ENCODE measurements at regions not wholly inside any gene's neighbourhood (a gene's known extent, or its start where the extent isn't known, plus 50 kb on each side); places are given as distances from the start of the nearest gene placed in this dataset.

DNA sequence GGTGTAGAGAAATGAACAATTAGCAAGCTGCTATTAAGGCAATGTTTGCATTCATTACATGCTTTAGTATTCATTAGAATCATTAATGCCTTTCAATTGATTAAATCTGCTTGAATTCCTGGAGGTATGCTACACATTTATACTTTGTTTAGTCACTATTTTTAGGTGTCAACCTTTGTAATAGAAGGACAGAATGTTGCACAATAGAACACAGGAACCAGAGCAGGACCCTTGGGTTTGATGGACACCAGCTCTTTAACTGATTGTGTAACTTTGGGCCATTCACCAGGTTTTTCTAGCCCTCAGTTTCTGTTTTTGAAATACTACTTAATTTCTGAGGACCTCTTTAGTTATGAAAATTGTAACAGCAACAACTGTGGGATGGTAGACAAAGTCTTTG lies 317.6 kb upstream of the UMPS start:
- peaks cover 19% of the 10 kb centered on the region for H3K36me3 Mint-ChIP-seq
- no peaks in the 10 kb centered on the region for H3K9me3 Mint-ChIP-seq
- H3K27ac Mint-ChIP-seq: no peak overlapping the region
- no peak for DNase-seq (ENCODE audit: extremely low spot score, unreplicated experiment)
- TF ChIP-seq, protein P1, sequence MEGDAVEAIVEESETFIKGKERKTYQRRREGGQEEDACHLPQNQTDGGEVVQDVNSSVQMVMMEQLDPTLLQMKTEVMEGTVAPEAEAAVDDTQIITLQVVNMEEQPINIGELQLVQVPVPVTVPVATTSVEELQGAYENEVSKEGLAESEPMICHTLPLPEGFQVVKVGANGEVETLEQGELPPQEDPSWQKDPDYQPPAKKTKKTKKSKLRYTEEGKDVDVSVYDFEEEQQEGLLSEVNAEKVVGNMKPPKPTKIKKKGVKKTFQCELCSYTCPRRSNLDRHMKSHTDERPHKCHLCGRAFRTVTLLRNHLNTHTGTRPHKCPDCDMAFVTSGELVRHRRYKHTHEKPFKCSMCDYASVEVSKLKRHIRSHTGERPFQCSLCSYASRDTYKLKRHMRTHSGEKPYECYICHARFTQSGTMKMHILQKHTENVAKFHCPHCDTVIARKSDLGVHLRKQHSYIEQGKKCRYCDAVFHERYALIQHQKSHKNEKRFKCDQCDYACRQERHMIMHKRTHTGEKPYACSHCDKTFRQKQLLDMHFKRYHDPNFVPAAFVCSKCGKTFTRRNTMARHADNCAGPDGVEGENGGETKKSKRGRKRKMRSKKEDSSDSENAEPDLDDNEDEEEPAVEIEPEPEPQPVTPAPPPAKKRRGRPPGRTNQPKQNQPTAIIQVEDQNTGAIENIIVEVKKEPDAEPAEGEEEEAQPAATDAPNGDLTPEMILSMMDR (conservative IDR thresholded peaks at IDR 0.05): no peak
- H3K27me3 Mint-ChIP-seq: no peaks in the 10 kb centered on the region
- H3K4me3 Mint-ChIP-seq: no peak overlapping the region
- peaks cover 14% of the 10 kb centered on the region for H3K4me1 Mint-ChIP-seq (ENCODE audit: unreplicated experiment)

DNA sequence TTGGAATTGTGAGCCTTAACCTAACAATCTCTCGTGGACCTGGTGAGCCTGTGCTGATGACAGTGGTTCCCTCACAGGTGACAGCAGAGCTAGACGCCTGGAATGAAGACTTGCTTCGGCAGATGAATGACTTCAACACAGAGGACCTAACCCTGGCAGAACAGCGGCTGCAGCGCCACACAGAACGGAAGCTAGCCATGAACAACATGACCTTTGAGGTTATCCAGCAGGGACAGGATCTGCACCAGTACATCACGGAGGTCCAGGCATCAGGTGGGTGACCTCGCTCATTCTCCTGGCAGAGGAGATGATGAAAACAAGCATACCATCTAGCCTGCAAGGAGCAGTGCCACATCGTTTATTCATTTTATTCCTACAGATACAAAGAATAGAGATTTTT lies 316.9 kb upstream of the UMPS start:
- Mint-ChIP-seq H3K4me3 (no peak overlapping the region), H3K27ac (no peak overlapping the region), H3K36me3 (peaks cover 19% of the 10 kb centered on the region), H3K27me3 (no peaks in the 10 kb centered on the region), H3K9me3 (no peaks in the 10 kb centered on the region), H3K4me1 (ENCODE audit: unreplicated experiment) (peaks cover 14% of the 10 kb centered on the region)
- TF ChIP-seq, protein P1 (conservative IDR thresholded peaks at IDR 0.05): no peak
- no peak for DNase-seq (ENCODE audit: extremely low spot score, unreplicated experiment)

DNA sequence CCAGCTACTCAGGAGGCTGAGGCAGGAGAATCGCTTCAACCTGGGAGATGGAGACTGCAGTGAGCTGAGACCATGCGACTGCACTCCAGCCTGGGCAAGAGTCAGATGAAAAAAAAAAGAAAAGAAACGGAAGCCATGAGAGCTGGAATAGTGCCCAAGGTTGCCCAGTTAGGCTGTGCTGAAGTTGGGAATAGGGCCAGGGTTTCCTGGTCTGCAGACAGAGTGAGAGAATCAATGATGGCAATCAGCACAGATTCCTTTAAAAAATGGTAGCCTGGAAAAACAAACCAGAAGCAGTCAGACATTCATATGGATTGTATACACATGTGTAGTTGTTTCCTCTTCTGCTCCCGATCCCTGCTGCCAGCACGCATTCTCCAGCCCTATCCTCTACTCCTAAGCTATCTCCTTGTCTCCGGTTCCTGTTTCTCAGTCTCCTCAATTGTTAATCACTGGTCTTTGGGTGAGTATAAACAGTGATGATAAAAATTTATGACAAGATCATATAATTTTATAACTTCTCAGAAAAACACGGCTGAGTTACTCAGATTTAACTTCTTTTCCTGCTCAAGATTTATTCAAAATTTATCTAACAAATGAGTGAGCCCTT lies 316.2 kb upstream of the UMPS start:
- no peaks in the 10 kb centered on the region for H3K27me3 Mint-ChIP-seq
- H3K9me3 Mint-ChIP-seq: no peaks in the 10 kb centered on the region
- H3K27ac Mint-ChIP-seq: no peak overlapping the region
- no peak overlapping the region for H3K4me3 Mint-ChIP-seq
- peaks cover 11% of the 10 kb centered on the region for H3K4me1 Mint-ChIP-seq (ENCODE audit: unreplicated experiment)
- DNase-seq (ENCODE audit: extremely low spot score, unreplicated experiment): no peak
- TF ChIP-seq, protein P1 (conservative IDR thresholded peaks at IDR 0.05): no peak
- peaks cover 17% of the 10 kb centered on the region for H3K36me3 Mint-ChIP-seq

DNA sequence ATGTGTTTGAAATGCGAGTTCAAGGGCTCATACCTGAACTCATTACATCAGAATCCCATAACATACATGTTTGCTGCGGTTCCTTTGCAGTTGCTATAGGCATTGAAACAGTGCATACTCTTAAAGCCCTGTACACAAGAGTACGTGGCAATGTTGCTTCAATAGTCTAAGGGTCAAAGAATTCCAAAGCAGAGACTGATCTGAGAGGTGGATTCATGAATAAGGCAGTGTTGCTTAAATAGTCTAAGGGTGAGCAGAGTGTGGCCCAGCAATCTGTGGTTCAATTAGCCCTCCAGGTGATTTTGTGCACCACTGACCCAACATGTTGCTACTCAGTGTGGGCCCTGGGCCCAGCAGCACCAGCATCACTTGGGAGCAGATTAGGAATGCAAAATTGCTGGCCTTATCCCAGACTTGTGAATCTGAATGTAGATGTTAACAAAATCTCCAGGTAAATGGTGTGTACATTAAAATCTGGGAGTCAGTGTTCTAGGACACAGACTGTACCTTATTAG lies 314.7 kb upstream of the UMPS start:
- no peaks in the 10 kb centered on the region for H3K4me1 Mint-ChIP-seq (ENCODE audit: unreplicated experiment)
- peaks cover 13% of the 10 kb centered on the region for H3K36me3 Mint-ChIP-seq
- H3K9me3 Mint-ChIP-seq: no peaks in the 10 kb centered on the region
- no peaks in the 10 kb centered on the region for H3K27me3 Mint-ChIP-seq
- TF ChIP-seq, protein P1 (conservative IDR thresholded peaks at IDR 0.05): no peak
- no peak overlapping the region for H3K4me3 Mint-ChIP-seq
- no peak for DNase-seq (ENCODE audit: extremely low spot score, unreplicated experiment)
- H3K27ac Mint-ChIP-seq: no peak overlapping the region

DNA sequence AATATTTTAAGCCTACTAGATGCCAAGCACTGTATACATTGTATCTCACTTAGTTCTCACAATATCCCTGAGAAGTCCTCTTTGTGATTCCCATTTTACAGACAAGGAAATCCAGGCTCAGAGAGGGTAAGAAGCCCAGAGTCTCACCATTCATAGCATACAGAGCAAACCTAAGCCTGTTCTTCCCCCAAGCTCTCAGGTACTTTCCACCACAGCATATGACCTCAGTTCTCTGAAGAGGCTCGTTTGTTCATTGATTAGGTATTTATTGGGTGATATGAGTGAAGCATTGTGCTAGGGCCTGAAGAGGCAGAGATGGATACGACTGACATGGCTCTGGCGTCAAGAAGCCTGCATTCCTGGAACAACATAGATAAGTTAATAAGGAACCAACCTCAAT lies 310.9 kb upstream of the UMPS start:
- Mint-ChIP-seq H3K36me3 (peaks cover 6% of the 10 kb centered on the region), H3K27ac (no peak overlapping the region), H3K9me3 (no peaks in the 10 kb centered on the region), H3K4me3 (no peak overlapping the region), H3K4me1 (ENCODE audit: unreplicated experiment) (no peaks in the 10 kb centered on the region), H3K27me3 (no peaks in the 10 kb centered on the region)
- DNase-seq (ENCODE audit: extremely low spot score, unreplicated experiment): no peak
- TF ChIP-seq, protein P1 (conservative IDR thresholded peaks at IDR 0.05): no peak
